Tibial nerve (tissue), 4 donors: ENCODE measurements at regions not wholly inside any gene's neighbourhood (a gene's known extent, or its start where the extent isn't known, plus 50 kb on each side); places are given as distances from the start of the nearest gene placed in this dataset.

Experiments used
- EP300 ChIP-seq, 2 donors: sonication (generic); formaldehyde crosslinking; IDR thresholded peaks; one replicate each; pipeline ENCODE4 v1.6.1; 2017; ENCODE audit warnings: antibody characterized with exemption in 2 of 2, mild to moderate bottlenecking in 1 of 2
- TF ChIP-seq, protein P1 (sequence below), 5 experiments: fragments of 200-600 bp in 3 of 5; fragments of 450-650 bp in 2 of 5; sonication (generic) in 3 of 5; IDR thresholded peaks; one replicate each; pipeline ENCODE4 v1.5.1; 2016 to 2019; ENCODE audit warnings: antibody characterized with exemption in 5 of 5, mild to moderate bottlenecking in 3 of 5, moderate library complexity in 2 of 5

DNA sequence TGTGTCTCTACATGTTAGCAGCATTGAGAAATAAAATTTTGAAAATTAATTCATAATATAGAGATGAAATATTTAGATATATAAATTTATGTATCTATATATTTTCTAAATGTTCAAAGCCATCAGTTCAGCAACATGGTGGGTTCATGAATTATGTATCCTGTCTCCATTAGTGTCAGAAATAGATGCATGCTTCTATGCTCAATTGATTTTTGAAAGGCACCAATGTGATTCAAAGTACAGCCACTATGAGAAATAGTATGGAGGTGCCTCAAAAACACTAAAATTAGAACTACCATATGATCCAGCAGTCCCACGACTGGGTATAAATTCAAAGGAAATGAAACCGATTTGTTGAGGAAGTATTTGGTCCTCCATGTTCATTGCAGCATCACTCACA, 128.6 kb upstream of the SYN3 start:
- TF ChIP-seq, protein P1, sequence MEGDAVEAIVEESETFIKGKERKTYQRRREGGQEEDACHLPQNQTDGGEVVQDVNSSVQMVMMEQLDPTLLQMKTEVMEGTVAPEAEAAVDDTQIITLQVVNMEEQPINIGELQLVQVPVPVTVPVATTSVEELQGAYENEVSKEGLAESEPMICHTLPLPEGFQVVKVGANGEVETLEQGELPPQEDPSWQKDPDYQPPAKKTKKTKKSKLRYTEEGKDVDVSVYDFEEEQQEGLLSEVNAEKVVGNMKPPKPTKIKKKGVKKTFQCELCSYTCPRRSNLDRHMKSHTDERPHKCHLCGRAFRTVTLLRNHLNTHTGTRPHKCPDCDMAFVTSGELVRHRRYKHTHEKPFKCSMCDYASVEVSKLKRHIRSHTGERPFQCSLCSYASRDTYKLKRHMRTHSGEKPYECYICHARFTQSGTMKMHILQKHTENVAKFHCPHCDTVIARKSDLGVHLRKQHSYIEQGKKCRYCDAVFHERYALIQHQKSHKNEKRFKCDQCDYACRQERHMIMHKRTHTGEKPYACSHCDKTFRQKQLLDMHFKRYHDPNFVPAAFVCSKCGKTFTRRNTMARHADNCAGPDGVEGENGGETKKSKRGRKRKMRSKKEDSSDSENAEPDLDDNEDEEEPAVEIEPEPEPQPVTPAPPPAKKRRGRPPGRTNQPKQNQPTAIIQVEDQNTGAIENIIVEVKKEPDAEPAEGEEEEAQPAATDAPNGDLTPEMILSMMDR (IDR thresholded peaks at IDR 0.05) = no peak
- TF ChIP-seq EP300 (IDR thresholded peaks at IDR 0.05) = no peak
